ENCODE measurements at regions not wholly inside any gene's neighbourhood (a gene's known extent, or its start where the extent isn't known, plus 50 kb on each side); places are given as distances from the start of the nearest gene placed in this dataset.
A peak's percentile ranks its signal among the peaks of the same experiment; 100 is the strongest.

DNA sequence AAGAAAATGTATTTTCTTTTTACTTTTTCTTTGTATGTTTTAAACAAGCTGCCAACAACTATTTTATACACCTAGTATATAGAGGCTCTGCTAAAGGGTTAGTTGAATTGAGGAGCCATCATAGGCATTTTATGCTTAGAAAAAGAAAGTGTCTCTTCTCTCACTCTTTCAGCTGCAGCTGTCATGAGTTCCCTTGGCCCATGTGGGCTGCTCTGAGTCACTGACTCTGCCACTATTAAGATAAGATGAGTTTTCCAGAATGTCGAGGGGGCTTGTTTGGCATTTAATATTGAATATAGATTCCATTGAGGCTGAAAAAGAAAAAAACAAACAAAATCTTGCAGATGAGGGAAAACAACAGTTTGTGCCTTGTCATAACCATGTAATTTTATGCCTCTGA lies 126.0 kb upstream of the PAQR3 start (continued):
- TF ChIP-seq, protein P1, sequence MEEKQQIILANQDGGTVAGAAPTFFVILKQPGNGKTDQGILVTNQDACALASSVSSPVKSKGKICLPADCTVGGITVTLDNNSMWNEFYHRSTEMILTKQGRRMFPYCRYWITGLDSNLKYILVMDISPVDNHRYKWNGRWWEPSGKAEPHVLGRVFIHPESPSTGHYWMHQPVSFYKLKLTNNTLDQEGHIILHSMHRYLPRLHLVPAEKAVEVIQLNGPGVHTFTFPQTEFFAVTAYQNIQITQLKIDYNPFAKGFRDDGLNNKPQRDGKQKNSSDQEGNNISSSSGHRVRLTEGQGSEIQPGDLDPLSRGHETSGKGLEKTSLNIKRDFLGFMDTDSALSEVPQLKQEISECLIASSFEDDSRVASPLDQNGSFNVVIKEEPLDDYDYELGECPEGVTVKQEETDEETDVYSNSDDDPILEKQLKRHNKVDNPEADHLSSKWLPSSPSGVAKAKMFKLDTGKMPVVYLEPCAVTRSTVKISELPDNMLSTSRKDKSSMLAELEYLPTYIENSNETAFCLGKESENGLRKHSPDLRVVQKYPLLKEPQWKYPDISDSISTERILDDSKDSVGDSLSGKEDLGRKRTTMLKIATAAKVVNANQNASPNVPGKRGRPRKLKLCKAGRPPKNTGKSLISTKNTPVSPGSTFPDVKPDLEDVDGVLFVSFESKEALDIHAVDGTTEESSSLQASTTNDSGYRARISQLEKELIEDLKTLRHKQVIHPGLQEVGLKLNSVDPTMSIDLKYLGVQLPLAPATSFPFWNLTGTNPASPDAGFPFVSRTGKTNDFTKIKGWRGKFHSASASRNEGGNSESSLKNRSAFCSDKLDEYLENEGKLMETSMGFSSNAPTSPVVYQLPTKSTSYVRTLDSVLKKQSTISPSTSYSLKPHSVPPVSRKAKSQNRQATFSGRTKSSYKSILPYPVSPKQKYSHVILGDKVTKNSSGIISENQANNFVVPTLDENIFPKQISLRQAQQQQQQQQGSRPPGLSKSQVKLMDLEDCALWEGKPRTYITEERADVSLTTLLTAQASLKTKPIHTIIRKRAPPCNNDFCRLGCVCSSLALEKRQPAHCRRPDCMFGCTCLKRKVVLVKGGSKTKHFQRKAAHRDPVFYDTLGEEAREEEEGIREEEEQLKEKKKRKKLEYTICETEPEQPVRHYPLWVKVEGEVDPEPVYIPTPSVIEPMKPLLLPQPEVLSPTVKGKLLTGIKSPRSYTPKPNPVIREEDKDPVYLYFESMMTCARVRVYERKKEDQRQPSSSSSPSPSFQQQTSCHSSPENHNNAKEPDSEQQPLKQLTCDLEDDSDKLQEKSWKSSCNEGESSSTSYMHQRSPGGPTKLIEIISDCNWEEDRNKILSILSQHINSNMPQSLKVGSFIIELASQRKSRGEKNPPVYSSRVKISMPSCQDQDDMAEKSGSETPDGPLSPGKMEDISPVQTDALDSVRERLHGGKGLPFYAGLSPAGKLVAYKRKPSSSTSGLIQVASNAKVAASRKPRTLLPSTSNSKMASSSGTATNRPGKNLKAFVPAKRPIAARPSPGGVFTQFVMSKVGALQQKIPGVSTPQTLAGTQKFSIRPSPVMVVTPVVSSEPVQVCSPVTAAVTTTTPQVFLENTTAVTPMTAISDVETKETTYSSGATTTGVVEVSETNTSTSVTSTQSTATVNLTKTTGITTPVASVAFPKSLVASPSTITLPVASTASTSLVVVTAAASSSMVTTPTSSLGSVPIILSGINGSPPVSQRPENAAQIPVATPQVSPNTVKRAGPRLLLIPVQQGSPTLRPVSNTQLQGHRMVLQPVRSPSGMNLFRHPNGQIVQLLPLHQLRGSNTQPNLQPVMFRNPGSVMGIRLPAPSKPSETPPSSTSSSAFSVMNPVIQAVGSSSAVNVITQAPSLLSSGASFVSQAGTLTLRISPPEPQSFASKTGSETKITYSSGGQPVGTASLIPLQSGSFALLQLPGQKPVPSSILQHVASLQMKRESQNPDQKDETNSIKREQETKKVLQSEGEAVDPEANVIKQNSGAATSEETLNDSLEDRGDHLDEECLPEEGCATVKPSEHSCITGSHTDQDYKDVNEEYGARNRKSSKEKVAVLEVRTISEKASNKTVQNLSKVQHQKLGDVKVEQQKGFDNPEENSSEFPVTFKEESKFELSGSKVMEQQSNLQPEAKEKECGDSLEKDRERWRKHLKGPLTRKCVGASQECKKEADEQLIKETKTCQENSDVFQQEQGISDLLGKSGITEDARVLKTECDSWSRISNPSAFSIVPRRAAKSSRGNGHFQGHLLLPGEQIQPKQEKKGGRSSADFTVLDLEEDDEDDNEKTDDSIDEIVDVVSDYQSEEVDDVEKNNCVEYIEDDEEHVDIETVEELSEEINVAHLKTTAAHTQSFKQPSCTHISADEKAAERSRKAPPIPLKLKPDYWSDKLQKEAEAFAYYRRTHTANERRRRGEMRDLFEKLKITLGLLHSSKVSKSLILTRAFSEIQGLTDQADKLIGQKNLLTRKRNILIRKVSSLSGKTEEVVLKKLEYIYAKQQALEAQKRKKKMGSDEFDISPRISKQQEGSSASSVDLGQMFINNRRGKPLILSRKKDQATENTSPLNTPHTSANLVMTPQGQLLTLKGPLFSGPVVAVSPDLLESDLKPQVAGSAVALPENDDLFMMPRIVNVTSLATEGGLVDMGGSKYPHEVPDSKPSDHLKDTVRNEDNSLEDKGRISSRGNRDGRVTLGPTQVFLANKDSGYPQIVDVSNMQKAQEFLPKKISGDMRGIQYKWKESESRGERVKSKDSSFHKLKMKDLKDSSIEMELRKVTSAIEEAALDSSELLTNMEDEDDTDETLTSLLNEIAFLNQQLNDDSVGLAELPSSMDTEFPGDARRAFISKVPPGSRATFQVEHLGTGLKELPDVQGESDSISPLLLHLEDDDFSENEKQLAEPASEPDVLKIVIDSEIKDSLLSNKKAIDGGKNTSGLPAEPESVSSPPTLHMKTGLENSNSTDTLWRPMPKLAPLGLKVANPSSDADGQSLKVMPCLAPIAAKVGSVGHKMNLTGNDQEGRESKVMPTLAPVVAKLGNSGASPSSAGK (IDR thresholded peaks at IDR 0.05) = 0 out of 2 replicates have a peak, but pooled peaks have one; percentile 16
- TF ChIP-seq L3MBTL2 (IDR thresholded peaks at IDR 0.05) (0 out of 2 replicates have a peak, but pooled peaks have one; percentile 12), CXXC5 (CRISPR knock-in tag; IDR thresholded peaks at IDR 0.05) (no peak), TCF3 (CRISPR knock-in tag; IDR thresholded peaks at IDR 0.05) (0 out of 2 replicates have a peak, but pooled peaks have one; percentile 16), CREB1 (IDR thresholded peaks at IDR 0.05) (no peak), CREB1 (CRISPR knock-in tag; IDR thresholded peaks at IDR 0.05) (no peak), LARP7 (IDR thresholded peaks at IDR 0.05) (no peak), SMARCA4 (IDR thresholded peaks at IDR 0.05) (peak; percentile 31; the same call in 1 of the 2 replicates), DPF2 (IDR thresholded peaks at IDR 0.05) (peak; percentile 27; the same call in 1 of the 2 replicates), FOSL1 (tag; conservative IDR thresholded peaks at IDR 0.05) (peak; percentile 85)
- TF ChIP-seq, protein P2, sequence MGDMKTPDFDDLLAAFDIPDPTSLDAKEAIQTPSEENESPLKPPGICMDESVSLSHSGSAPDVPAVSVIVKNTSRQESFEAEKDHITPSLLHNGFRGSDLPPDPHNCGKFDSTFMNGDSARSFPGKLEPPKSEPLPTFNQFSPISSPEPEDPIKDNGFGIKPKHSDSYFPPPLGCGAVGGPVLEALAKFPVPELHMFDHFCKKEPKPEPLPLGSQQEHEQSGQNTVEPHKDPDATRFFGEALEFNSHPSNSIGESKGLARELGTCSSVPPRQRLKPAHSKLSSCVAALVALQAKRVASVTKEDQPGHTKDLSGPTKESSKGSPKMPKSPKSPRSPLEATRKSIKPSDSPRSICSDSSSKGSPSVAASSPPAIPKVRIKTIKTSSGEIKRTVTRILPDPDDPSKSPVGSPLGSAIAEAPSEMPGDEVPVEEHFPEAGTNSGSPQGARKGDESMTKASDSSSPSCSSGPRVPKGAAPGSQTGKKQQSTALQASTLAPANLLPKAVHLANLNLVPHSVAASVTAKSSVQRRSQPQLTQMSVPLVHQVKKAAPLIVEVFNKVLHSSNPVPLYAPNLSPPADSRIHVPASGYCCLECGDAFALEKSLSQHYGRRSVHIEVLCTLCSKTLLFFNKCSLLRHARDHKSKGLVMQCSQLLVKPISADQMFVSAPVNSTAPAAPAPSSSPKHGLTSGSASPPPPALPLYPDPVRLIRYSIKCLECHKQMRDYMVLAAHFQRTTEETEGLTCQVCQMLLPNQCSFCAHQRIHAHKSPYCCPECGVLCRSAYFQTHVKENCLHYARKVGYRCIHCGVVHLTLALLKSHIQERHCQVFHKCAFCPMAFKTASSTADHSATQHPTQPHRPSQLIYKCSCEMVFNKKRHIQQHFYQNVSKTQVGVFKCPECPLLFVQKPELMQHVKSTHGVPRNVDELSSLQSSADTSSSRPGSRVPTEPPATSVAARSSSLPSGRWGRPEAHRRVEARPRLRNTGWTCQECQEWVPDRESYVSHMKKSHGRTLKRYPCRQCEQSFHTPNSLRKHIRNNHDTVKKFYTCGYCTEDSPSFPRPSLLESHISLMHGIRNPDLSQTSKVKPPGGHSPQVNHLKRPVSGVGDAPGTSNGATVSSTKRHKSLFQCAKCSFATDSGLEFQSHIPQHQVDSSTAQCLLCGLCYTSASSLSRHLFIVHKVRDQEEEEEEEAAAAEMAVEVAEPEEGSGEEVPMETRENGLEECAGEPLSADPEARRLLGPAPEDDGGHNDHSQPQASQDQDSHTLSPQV (IDR thresholded peaks at IDR 0.05) = no peak
- TF ChIP-seq, protein P3, sequence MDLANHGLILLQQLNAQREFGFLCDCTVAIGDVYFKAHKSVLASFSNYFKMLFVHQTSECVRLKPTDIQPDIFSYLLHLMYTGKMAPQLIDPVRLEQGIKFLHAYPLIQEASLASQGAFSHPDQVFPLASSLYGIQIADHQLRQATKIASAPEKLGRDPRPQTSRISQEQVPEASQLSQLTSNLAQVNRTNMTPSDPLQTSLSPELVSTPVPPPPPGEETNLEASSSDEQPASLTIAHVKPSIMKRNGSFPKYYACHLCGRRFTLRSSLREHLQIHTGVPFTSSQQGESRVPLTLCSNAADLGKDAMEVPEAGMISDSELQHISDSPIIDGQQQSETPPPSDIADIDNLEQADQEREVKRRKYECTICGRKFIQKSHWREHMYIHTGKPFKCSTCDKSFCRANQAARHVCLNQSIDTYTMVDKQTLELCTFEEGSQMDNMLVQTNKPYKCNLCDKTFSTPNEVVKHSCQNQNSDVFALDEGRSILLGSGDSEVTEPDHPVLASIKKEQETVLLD (IDR thresholded peaks at IDR 0.05) = no peak

All from K562 (cell line).